HG03442 (cell line): ENCODE measurements at regions not wholly inside any gene's neighbourhood (a gene's known extent, or its start where the extent isn't known, plus 50 kb on each side); places are given as distances from the start of the nearest gene placed in this dataset.

ENCODE experiments used
- ATAC-seq: cut with Tn5 transposase; IDR thresholded peaks from one replicate; pipeline ENCODE4 v1.9.1; 2021; ENCODE audit warnings: mild to moderate bottlenecking, moderate library complexity; ENCODE audit not compliant: unreplicated experiment

GRCh38 chr18:66150650-66151049 lies 399.8 kb downstream of the CDH7 start:
- no peak for ATAC-seq

GRCh38 chr18:66143029-66143428 lies 392.2 kb downstream of the CDH7 start:
- no peak for ATAC-seq

GRCh38 chr18:66141716-66142115 lies 390.9 kb downstream of the CDH7 start:
- no peak for ATAC-seq

GRCh38 chr18:66138642-66139041 lies 387.8 kb downstream of the CDH7 start:
- ATAC-seq: no peak

GRCh38 chr18:66136039-66136438 lies 385.2 kb downstream of the CDH7 start:
- ATAC-seq: no peak

- ATAC-seq: no peak
These were observed 378.4 kb downstream of the CDH7 start for GRCh38 chr18:66129248-66129647.

- ATAC-seq: no peak
These were observed 375.5 kb downstream of the CDH7 start for GRCh38 chr18:66126266-66126665.

GRCh38 chr18:66124394-66124793 lies 373.6 kb downstream of the CDH7 start:
- ATAC-seq: no peak

- no peak for ATAC-seq
These were observed 368.5 kb downstream of the CDH7 start for GRCh38 chr18:66119347-66119746.

DNA sequence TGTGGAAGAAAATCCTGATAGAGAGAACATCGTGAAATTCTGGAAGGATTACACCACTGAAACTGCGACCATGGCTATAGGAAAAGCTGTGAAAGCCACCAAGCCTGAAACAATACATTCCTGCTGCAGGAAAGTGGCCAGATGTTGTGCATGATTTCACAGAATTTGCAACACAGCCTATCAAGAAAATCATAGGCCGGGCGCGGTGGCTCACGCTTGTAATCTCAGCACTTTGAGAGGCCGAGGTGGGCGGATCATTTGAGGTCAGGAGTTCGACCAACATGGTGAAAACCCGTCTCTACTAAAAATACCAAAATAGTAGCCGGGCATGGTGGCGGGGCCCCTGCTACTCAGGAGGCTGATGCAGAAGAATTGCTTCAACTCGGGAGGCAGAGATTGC lies 360.2 kb downstream of the CDH7 start:
- ATAC-seq: no peak

- no peak for ATAC-seq
These were observed 359.8 kb downstream of the CDH7 start for GRCh38 chr18:66110607-66111006.

- ATAC-seq: no peak
These were observed 359.2 kb downstream of the CDH7 start for GRCh38 chr18:66109981-66110380.

GRCh38 chr18:66107546-66107945 lies 356.7 kb downstream of the CDH7 start:
- ATAC-seq: no peak

DNA sequence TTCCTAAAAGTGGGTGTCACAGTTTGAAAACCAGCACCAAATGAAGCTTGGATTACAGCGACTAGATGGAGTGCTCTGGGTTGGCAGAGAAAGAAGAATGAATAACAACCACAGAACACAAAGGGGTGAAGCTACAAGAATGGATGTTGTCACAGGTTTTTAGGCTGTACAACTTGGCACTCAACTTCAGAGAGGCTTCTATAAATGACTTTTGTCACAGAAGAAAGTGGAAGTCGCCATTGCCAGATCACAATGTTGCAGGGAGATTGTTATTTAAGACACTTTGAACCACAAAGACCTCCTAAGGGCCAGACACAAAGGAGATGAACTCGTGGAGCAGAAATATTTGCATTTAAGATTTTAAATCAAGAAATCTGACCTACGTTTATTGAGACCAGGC lies 354.2 kb downstream of the CDH7 start:
- ATAC-seq: no peak

DNA sequence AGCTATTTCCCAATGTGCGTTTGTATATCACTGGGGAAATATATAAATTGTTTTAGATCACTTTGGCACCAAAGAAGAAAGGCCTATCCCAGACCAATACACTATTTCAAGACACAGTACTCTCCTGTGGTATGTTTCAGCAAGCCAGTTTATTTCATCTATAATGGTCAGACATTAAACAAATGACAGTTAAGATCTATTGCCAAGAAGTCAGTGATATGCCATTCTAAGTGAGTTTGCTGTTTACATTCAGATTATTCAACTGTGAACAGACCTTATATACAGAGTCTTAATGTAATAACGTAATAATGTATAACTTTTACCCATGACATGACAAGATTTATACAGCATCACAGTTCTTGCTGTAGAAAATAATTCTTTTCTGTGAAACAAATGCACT lies 352.7 kb downstream of the CDH7 start:
- ATAC-seq: no peak

DNA sequence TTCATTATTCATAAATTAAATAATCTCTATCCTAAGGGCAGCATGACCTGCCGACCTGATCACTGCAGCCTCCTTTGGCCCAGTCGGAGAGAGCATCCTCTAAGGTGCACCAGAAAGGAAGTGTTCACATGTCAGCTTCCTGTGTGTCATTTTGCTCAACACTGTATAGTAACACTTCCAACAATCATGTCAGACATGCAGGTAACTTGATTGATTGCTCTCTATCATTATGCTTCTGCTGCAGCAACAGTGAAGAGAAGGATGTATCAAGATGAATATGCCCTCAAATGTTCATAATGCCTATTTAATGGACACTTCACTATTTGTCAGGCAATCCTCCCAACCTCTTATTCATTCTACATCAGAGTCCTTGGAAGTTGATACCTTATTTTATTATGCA lies 332.3 kb downstream of the CDH7 start:
- ATAC-seq: no peak

- ATAC-seq: no peak
These were observed 328.4 kb downstream of the CDH7 start for GRCh38 chr18:66078925-66079800.

GRCh38 chr18:66077066-66077465 lies 326.3 kb downstream of the CDH7 start:
- ATAC-seq: no peak

GRCh38 chr18:66066191-66066590 lies 315.4 kb downstream of the CDH7 start:
- no peak for ATAC-seq

DNA sequence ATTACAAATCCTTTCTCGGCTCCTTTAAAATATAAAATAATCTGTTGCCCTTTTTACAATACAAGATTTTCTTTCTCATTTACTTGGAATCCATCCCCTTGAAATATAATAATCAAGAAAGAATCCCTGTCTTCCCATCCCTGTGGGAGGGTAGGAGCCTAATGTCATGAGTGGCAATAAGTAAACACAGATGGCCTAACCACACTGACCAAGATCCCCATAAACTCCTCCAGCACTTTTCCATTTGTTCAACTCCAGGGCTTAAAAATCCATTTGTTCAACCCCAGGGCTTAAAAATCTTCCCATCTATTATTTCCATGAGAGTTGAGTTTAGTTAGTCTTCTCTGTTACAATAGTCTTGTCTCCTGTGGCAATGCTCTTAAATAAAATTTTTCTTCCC lies 297.6 kb downstream of the CDH7 start:
- no peak for ATAC-seq

DNA sequence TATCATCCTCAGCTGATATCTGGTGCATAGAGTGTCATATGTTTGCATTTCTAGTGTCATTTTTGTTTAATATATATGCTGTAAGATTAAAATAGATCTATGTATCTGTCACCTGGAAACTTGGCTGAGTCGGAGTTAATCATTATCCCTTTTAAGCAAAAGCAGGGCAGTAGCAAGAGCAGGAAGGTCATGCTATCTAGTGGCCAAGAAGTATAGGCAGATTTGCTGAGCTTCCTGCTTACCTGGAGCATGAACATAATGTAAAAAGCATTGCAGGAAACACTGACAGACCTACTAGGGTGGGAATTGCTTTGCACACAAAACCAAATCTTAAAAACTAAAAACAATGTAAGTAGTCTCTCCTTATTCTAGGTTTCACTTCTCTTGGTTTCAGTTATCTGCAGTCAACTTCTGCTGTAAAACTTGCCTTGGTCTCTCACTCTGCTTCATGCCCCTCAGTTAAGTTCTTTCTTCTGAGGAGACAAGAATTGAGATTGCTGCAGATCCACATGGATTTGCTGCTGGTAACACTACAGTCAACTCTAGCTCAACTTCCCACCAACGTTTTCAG lies 295.3 kb downstream of the CDH7 start:
- no peak for ATAC-seq

GRCh38 chr18:66043009-66043408 lies 292.2 kb downstream of the CDH7 start:
- ATAC-seq: no peak

- ATAC-seq: no peak
These were observed 263.2 kb downstream of the CDH7 start for GRCh38 chr18:66013969-66014368.
